Mesodermal cell (in vitro differentiated cells): ENCODE measurements at regions not wholly inside any gene's neighbourhood (a gene's known extent, or its start where the extent isn't known, plus 50 kb on each side); places are given as distances from the start of the nearest gene placed in this dataset.
"Not testable (repeated sequence)": the region's sequence is repeated elsewhere in the genome, so short reads cannot be mapped to it uniquely, and the experiment has no call there.

Experiments
- H3K27ac ChIP-seq: 2 replicates; pipeline ENCODE4 v1.7.0; 2013; ENCODE audit warnings: mild to moderate bottlenecking, low read depth, low read length, moderate library complexity; ENCODE audit not compliant: severe bottlenecking
- H3K36me3 ChIP-seq: 2 replicates; pipeline ENCODE4 v1.7.1; 2013; ENCODE audit warnings: mild to moderate bottlenecking, low read length, moderate library complexity; ENCODE audit not compliant: control insufficient read depth, insufficient read depth
- H3K4me1 ChIP-seq: one replicate; pipeline ENCODE4 v1.7.1; 2013; ENCODE audit warnings: mild to moderate bottlenecking, low read length; ENCODE audit not compliant: insufficient read depth, control insufficient read depth, poor library complexity, severe bottlenecking
- H3K4me3 ChIP-seq: 2 replicates; pipeline ENCODE4 v1.7.0; 2013; ENCODE audit warnings: low read length, control low read depth, mild to moderate bottlenecking; ENCODE audit not compliant: insufficient read depth, poor library complexity, severe bottlenecking; ENCODE audit errors: extremely low read depth
- H3K9me3 ChIP-seq: 2 replicates; pipeline ENCODE4 v1.7.1; 2013; ENCODE audit warnings: mild to moderate bottlenecking, low read length, moderate library complexity; ENCODE audit not compliant: control insufficient read depth
- WGBS, 2 experiments: methylation state at CpG; one replicate each; pipeline ENCODE4 v1.1.5; 2013; ENCODE audit warnings: missing lambda C conversion rate in 2 of 2; ENCODE audit not compliant: insufficient coverage in 2 of 2; 5-methylcytosine and 5-hydroxymethylcytosine counted together

DNA sequence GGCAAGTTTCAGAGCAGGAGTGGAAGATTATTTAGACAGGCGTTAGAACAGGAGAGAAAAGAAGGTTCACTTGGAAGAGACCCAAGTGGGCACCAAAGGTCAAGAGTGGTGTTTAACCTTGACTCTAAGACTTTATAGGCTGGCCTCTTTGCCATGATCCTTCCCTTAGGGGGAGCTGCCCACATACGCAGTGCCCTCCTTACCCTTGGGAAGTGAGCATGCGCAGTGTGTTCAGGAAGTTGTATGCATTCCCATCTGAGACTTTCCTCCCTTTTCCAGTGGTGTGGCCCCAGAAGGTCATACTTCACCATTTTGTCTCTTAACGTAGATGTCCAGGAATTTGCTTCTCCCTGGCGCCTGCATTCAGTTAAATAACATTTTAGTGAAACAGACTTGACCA lies 95.8 kb downstream of the CXCL12 start:
- Histone ChIP-seq H3K9me3 (no peaks in the 10 kb centered on the region), H3K27ac (no peak overlapping the region), H3K36me3 (no peaks in the 10 kb centered on the region), H3K4me1 (no peaks in the 10 kb centered on the region), H3K4me3 (no peak overlapping the region)
- WGBS, 2 experiments: 93 to 97% methylated on average over 4 to 5 of the region's 5 CpGs

GRCh38 chr10:44287408-44287807 lies 97.5 kb downstream of the CXCL12 start:
- Histone ChIP-seq H3K4me1 (no peaks in the 10 kb centered on the region), H3K4me3 (no peak overlapping the region), H3K9me3 (no peaks in the 10 kb centered on the region), H3K36me3 (no peaks in the 10 kb centered on the region), H3K27ac (no peak overlapping the region)
- WGBS, 2 experiments: 83% methylated on average over 2 of the region's 2 CpGs; no CpG with 5 or more reads in 1 of the 2 experiments

DNA sequence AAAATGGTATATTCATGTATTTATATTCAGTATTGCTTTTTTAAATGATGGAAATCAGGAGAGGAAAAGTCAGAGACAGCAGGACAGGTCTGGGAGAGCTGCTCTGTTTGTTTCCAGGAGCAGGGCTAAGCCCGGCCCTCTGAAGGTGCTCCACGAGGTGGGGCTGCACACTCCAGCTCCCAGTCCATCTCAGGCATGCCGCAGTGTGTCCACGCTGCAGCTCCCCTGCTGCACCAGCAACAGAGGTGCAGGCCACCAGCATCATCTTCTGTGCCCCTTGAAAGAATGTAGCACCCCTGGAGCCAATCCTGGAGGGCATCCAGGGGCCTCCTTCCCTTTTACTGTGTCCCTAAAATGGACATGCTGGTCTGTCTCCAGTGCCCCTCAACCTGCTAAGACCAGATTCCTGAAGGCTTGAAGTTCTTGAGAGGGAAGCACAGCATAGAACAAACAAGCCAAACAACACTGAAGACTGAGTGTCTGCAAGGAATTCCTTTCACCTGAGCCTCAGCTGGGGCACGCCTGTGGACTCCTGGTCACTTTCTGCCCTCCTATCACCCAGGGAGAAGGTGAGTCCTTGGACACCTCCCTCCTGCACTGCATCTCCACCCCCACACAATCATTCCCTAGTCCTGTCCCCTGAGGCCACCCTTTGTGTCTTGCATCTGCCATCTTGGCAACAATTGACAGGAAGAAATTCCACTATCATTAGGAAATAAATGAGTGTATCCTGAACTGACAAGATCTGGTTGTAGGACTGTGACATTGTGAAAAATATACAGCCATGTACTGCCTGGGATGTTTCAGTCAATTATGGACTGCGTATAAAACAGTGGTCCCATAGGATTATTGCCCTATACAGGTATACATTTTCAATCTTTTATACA lies 100.5 kb downstream of the CXCL12 start:
- WGBS, 2 experiments: 82 to 92% methylated on average over 5 of the region's 6 CpGs
- Histone ChIP-seq H3K4me3 (no peak overlapping the region), H3K9me3 (no peaks in the 10 kb centered on the region), H3K36me3 (no peaks in the 10 kb centered on the region), H3K27ac (no peak overlapping the region), H3K4me1 (no peaks in the 10 kb centered on the region)

- Histone ChIP-seq H3K27ac (no peak overlapping the region), H3K36me3 (no peaks in the 10 kb centered on the region), H3K9me3 (no peaks in the 10 kb centered on the region), H3K4me3 (no peak overlapping the region), H3K4me1 (no peaks in the 10 kb centered on the region)
- WGBS, 2 experiments: 74 to 82% methylated on average over 5 of the region's 5 CpGs
These were observed 102.1 kb downstream of the CXCL12 start for GRCh38 chr10:44282626-44283300.

- H3K27ac ChIP-seq: no peak overlapping the region
- no peaks in the 10 kb centered on the region for H3K36me3 ChIP-seq
- no peak overlapping the region for H3K4me3 ChIP-seq
- no peaks in the 10 kb centered on the region for H3K4me1 ChIP-seq
- WGBS, 2 experiments: 87 to 95% methylated on average over 2 to 4 of the region's 5 CpGs
- H3K9me3 ChIP-seq: no peaks in the 10 kb centered on the region
These were observed 103.2 kb downstream of the CXCL12 start for GRCh38 chr10:44281662-44282061.

DNA sequence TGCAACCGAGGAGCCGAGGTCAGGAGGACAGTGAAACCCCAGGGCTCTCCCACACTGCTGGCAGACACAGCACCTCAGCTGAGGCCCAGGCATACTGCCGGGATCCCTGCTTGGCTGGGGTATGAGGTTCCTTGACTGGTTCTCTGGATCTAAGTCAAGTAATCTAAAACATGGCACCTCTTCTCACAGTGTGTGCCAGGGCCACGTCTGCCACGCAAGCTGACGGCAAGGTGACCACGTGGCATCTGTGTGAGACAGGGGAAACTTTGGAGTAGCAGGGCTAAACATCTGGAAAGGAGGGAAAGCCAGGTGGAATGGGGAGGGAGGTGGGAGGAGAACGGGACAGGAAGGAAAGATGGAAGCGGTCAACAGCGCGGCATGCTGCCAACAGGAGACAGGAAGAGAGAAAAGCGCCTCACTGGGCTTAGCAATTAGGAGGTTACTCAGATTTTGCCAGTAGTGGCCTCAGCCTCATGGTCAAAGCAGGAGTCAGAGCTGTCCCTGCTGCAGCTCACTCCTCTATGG lies 103.7 kb downstream of the CXCL12 start:
- Histone ChIP-seq H3K4me3 (no peak overlapping the region), H3K36me3 (no peaks in the 10 kb centered on the region), H3K27ac (no peak overlapping the region), H3K9me3 (no peaks in the 10 kb centered on the region), H3K4me1 (no peaks in the 10 kb centered on the region)
- 88 to 89% methylated on average over 10 to 12 of the region's 12 CpGs for WGBS, 2 experiments

DNA sequence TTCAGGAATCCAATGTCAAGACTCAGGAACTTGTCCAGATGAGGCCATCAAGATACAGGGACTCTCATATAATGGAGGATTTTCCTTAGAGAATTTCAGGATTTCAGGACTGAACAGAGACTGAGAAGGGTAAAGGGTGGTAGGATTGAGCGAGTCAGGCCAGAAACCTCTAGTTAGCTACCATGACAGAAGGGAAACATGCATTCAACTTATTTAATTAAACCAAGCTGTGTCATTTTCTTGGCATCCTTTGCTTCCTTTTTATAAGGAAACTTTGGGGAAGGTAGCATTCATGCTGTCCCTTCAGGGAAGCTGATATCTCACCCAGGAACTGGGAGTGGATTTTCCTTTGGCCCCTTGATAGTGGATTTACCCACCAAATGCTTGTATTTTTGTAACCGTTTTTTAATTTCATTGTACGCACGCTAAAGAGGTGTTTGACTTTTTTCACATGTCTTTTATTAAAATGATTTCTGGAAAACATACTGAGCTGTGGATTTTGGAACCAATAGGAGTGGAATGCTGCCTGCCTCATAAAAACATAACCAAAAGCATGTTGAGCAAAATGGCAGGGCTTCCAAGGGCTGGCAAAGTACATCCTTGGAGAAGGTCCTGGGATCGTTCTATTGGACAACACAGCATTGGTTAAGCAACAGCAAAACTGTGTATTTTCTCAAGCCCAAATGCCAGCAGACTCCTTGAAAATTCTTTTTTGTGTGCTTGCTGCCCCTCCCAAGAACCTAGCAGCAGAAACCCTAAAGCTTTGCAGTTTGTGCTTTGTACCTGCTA lies 104.5 kb downstream of the CXCL12 start:
- 94 to 100% methylated on average over 1 to 4 of the region's 5 CpGs for WGBS, 2 experiments

GRCh38 chr10:44279426-44280126 lies 105.3 kb downstream of the CXCL12 start:
- no peaks in the 10 kb centered on the region for H3K9me3 ChIP-seq
- H3K27ac ChIP-seq: no peak overlapping the region
- H3K36me3 ChIP-seq: no peaks in the 10 kb centered on the region
- 88 to 93% methylated on average over 1 to 2 of the region's 7 CpGs for WGBS, 2 experiments
- H3K4me1 ChIP-seq: no peaks in the 10 kb centered on the region
- H3K4me3 ChIP-seq: no peak overlapping the region

More for the DNA sequence above, 104.5 kb downstream of the CXCL12 start:
- Histone ChIP-seq H3K9me3 (no peaks in the 10 kb centered on the region), H3K27ac (no peak overlapping the region), H3K4me3 (no peak overlapping the region), H3K36me3 (no peaks in the 10 kb centered on the region), H3K4me1 (no peaks in the 10 kb centered on the region)

DNA sequence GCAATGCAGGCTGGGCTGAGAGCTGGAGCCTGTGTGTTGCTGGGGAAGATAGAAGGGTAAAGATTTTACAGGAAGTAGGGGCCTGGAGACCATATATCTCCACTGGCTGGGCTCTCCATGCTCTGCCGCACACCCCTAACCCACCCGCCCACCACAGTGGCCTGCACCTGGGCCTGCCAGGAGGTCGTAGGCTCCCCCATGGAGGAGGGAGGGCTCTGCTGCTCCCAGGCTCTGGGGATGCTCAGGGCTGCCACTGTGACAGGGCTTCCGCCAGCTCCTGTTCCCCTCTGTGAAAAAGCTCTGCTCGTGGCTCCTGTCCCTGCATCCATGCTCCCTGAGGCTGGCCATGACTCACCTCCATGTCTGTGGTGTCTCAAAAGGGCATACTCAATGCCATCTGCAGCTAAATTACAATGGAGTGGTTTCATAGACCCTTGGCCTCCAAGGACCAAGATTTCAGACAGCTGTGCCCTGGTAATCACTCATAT lies 106.0 kb downstream of the CXCL12 start:
- no peaks in the 10 kb centered on the region for H3K9me3 ChIP-seq
- H3K4me1 ChIP-seq: no peaks in the 10 kb centered on the region
- no peak overlapping the region for H3K4me3 ChIP-seq
- H3K36me3 ChIP-seq: no peaks in the 10 kb centered on the region
- 73 to 78% methylated on average over 3 to 5 of the region's 5 CpGs for WGBS, 2 experiments
- H3K27ac ChIP-seq: no peak overlapping the region

DNA sequence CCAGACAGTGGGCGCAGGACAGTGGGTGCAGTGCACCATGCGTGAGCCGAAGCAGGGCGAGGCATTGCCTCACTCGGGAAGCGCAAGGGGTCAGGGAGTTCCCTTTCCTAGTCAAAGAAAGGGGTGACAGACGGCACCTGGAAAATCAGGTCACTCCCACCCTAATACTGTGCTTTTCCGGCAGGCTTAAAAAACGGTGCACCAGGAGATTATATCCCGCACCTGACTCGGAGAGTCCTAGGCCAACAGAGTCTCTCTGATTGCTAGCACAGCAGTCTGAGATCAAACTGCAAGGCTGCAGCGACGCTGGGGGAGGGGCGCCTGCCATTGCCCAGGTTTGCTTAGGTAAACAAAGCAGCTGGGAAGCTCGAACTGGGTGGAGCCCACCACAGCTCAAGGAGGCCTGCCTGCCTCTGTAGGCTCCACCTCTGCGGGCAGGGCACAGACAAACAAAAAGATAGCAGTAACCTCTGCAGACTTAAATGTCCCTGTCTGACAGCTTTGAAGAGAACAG lies 116.4 kb downstream of the CXCL12 start:
- 96 to 97% methylated on average over 8 to 9 of the region's 16 CpGs for WGBS, 2 experiments
- H3K4me1 ChIP-seq: not testable (repeated sequence)

More for the DNA sequence above, 116.4 kb downstream of the CXCL12 start:
- H3K9me3 ChIP-seq, H3K27ac ChIP-seq, H3K36me3 ChIP-seq, H3K4me3 ChIP-seq: not testable (repeated sequence)
